NCI-H2029 (cell line): ENCODE measurements at regions not wholly inside any gene's neighbourhood (a gene's known extent, or its start where the extent isn't known, plus 50 kb on each side); places are given as distances from the start of the nearest gene placed in this dataset.

Experiments
- DNase-seq: peaks from one replicate; lab custom pipeline; 2025; lab: John Stamatoyannopoulos, UW

GRCh38 chr9:673264-673965 is 168.1 kb upstream of the DMRT1 start:
- DNase-seq, result no peak

DNA sequence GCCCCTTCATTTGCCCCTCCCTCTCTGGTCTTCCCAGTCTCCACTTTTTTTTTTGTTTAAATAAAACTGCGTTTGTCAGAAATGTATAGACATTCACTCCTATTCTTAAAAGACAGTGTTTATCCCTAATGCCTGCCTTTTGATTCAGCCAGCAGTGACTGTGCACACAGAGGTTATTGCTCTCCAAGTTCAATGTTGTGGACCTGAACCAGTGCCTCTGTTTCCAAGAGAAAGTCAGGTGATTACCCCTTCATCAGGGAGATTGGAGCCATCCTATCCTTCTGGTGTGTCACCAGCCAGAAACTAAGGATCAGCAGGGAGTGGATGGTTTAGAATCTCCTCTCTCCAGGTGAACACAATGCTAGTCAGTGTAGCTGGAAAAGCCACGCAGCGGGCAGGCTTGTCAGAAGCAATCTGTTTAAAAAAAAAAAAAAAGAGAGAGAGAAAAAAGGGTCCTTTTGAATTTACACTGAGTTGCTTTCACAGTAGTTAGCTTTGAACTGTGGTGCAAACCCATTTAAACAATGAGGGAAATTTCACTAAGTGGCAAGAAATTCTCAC is 167.5 kb upstream of the DMRT1 start:
- no peak for DNase-seq

- no peak for DNase-seq
These were observed 165.7 kb upstream of the DMRT1 start for GRCh38 chr9:675697-676370.

- no peak for DNase-seq
These were observed 164.6 kb upstream of the DMRT1 start for GRCh38 chr9:676780-677438.

DNA sequence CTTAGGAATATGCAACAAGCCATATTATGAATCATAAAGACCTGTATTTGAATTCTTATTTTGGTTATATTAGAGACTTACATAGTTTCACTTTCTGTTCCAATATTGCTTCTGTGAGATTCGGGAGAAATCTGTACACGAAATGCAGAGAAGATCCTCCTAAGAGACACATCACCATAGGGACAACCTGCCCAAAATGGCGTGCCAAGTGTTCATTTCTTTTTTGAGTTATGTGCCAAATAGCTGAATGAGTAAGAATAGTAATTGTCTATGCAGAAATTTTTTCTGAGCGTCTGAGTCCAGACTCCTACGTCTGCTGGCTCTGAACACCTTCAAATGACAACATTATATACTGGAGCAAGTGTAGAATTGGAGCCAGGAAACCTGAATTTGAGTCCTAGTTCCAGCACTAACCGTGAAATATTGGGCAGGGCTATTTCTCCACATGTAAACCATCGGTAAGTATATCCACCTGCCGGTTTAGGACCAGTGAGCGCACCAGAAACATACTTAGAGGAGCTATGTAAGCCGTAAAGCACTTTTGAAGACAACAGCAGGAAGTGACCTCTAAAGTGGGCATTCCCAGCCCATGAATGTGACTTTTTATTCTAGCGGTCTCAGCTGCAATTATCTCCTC is 163.9 kb upstream of the DMRT1 start:
- no peak for DNase-seq

DNA sequence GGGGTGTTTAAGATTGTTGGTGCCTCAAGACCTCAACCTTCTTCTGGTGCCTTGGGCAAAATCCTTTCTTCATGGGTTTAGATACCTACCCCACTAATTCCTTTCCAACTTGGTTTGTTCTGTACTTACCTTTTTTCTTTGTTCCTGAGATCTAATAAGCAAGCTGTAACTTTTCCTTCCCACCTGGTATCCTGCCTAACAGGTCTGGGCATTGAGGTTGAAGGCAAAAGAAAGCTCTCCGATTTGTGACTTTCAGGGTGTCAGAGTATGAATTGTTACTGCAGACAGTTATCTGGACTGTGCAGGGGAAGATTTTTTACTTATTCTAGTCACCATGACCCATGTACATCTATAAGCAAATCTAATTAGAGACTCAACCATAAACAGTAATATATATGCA is 162.6 kb upstream of the DMRT1 start:
- no peak for DNase-seq

GRCh38 chr9:679462-679861 is 162.0 kb upstream of the DMRT1 start:
- DNase-seq, result no peak

- DNase-seq, result no peak
These were observed 161.4 kb upstream of the DMRT1 start for GRCh38 chr9:680106-680505.

DNA sequence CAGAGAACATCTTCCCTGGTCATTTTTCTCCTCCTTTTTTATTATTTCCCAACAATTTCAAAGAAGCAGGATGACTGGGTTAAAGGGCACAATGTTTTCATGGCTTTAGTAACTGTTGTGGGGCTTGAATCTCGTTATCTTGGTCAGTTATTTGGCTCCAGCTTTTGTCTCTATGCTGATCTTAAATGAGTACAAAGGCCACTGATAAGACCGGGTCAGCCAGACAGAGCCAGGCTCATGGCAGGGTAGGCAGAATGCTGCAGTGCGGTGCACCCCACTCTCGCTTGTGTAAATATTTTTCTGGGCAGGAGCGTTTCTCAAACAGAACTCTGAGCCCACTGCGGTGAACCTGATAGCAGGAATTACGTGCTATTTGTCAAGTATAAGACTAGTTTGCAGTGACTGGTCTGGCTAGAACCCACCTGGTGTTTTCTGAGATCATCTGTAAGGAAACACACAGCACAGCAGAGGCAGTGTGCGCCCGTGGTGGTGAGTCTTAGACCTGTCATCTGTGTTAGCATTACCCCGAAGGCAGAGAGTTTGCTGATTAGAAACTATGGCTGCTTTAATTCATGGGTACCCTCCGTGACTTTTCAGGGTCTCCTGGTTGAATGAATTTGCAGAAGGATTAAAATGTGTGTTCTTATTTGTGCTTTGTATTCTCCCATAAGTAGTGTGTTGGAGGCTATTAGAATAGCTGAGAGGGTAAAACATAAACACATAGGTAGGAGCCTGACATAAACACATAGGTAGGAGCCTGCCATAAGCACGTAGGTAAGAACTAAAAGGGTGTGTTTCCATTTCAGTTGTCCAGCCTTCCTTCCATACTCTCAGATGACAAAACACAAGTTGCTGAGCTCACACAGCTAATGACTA is 158.6 kb upstream of the DMRT1 start:
- DNase-seq, result no peak

DNA sequence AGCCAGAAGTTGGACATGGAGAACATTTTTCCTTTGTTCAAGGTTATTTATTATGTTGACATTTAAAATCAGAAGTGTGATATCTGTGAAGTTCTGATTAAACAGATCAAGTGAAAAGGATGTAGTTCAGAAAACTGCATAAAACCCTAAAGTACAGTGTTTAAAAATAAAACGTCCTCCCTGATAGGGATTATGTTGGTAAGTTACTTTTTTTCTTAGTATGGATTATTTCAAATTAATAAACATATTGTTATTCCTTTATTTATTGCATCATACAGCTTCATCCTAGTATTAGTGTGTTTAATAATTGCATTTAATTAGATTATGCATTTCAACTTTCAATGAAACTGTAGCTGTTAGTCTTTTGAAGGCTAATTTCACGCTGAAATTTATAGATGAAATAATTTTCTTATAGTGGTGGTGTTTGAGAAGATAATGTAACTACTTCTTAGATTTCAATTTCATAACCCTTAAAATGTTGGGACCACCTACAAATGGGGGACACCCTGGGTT is 157.9 kb upstream of the DMRT1 start:
- DNase-seq, result no peak

DNA sequence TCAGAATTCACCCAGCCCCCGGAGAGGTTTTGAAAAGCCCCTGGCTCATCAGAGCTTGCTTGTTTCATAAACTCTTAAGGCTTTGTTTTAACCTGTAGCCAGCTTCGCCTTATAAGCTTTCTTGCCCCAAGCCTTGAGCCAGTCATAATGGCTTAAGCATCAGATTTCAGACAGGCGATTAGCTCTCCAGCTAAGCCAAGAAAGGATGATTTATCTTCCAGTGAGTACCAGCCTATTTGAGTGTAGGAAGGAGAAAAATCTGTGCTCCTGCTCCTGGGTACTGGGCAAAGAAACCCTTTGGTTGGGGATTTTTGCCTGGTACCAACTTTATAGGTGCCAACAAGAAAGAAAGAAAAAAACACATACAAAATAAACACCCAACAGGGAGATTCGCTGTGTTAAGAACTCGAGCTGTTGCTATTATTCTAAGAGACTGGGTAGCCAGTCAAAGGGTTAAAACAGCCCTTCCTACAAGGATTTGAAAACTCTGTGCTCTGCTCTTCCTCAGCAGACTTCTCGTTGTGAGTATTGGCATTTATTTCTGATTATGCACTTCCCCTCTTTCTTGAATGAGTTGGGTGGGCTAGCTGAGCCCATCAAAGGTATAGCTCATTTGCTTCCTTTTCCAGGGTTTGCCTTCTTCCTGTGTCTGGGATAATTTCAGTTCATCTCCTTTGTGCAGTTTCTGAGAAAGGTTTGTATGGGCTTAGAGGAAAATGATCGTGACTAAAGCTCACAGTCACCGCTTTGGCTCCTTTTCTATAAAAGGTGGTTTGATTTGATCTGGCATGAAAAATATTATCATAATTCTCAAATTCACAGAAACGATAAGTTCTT is 157.2 kb upstream of the DMRT1 start:
- no peak for DNase-seq

DNA sequence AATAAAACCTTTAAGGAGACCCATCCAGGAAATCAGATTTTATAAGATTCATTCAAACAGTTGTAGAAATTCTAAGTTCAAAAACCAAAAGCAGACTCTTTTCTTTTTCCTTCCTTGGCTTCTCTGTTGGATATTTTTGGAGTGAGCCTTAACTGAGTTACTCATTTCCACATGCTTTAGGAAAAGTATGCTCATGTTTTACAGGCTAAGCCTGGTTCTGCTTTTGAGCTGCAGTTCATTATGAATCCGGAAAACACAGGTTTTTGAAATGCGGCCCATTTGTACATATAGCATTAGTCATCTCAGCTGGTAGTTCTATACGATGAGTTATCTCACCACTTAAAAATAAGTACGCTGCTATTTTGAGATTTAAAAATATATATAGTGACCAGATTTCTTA is 156.6 kb upstream of the DMRT1 start:
- DNase-seq, result no peak

GRCh38 chr9:686321-686813 is 155.1 kb upstream of the DMRT1 start:
- no peak for DNase-seq

DNA sequence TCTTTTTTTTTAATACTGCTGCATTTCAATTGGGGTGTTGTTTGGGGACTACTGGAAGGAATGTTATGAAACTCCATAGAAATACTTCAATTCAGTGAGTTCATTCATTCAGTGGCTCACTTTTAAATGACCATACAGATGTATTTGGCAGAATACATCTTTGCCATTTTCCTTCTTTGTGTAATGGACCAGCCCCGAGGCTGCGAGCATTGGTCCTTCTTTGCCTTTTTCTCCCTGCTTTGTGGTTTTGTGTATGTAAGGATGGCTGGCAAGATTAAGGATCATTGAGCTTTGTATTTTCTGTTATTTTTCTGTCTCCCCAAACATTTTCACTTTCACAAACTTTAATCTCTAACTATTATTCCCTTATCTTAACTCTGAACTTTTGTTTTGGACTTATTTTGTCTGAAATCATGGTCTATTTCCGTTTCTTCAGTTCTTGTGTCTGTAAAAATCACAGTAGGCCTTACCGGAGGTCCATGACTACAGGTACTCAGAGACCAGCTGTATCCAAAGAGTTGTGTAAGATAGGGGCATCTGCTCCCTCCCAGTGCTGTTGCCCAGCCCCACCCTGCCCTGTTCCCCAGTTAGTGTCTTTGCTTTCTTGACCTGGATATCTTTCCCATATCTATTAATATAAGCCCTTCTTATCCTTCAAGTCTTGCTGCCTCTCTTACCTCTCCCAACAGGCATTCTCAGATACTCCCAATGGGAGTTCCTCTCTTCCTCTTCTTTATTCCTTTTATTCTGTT is 154.3 kb upstream of the DMRT1 start:
- DNase-seq, result no peak

GRCh38 chr9:687994-688393 is 153.5 kb upstream of the DMRT1 start:
- no peak for DNase-seq

GRCh38 chr9:690517-691111 is 150.9 kb upstream of the DMRT1 start:
- DNase-seq, result no peak

DNA sequence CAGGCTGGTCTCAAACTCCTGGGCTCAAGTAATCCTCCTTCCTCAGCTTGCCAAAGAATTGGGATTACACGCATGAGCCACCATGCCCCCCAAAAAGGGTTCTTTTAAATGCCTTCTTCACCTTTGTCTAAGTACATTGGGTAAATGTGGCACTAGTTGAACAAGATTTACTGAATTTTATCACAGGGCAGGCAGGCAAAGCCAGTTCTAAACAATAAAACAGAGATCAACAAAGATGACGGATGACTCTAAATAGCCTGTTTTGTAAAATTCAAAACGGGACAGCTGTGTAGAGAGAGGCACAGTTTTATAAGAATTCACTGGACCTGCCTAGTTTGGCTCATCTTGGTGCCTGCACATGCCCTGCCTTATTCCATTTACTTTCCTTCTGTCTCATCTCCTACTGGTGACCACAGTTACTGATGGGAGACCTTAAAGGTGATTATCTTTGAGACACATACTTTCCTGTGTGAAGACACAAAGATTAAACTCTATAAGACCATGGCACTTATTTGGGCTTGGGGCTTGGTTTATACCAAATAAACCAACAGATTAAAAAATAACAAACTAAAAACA is 149.6 kb upstream of the DMRT1 start:
- DNase-seq, result no peak

- DNase-seq, result no peak
These were observed 148.8 kb upstream of the DMRT1 start for GRCh38 chr9:692636-693129.
